ENCODE measurements at regions not wholly inside any gene's neighbourhood (a gene's known extent, or its start where the extent isn't known, plus 50 kb on each side); places are given as distances from the start of the nearest gene placed in this dataset.

DNA sequence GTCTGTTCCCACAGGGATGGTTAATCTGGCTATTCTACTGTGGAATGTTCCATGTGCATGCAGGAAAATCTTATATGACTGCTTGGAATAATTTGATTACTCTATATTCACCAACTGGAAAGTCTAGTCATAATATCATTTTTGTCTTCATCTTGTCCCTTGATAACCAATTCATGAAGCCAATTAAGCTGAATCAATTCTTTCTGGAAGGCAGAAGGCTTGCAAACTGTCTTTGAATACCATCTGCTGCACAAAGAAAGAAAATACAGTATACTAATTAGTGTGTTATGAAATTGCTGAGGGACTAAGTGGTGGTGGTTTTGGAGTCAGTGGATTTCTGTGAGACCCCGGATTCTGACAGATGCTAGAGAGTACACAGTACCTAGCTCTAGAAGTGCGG is 546.5 kb upstream of the MIS18BP1 start (continued):
- TF ChIP-seq ZNF462 (CRISPR knock-in tag; IDR thresholded peaks at IDR 0.05) (no peak), JUNB (IDR thresholded peaks at IDR 0.05; ENCODE audit: unreplicated experiment) (no peak), ZNF331 (CRISPR knock-in tag; IDR thresholded peaks at IDR 0.05; ENCODE audit: low read depth) (no peak), NANOG (IDR thresholded peaks at IDR 0.05; ENCODE audit: borderline replicate concordance) (no peak), CREB1 (CRISPR knock-in tag; IDR thresholded peaks at IDR 0.05; ENCODE audit: low read depth) (no peak)
- TF ChIP-seq, protein P1, sequence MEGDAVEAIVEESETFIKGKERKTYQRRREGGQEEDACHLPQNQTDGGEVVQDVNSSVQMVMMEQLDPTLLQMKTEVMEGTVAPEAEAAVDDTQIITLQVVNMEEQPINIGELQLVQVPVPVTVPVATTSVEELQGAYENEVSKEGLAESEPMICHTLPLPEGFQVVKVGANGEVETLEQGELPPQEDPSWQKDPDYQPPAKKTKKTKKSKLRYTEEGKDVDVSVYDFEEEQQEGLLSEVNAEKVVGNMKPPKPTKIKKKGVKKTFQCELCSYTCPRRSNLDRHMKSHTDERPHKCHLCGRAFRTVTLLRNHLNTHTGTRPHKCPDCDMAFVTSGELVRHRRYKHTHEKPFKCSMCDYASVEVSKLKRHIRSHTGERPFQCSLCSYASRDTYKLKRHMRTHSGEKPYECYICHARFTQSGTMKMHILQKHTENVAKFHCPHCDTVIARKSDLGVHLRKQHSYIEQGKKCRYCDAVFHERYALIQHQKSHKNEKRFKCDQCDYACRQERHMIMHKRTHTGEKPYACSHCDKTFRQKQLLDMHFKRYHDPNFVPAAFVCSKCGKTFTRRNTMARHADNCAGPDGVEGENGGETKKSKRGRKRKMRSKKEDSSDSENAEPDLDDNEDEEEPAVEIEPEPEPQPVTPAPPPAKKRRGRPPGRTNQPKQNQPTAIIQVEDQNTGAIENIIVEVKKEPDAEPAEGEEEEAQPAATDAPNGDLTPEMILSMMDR (conservative IDR thresholded peaks at IDR 0.05; ENCODE audit: low read depth in 2 of 2): no peak

DNA sequence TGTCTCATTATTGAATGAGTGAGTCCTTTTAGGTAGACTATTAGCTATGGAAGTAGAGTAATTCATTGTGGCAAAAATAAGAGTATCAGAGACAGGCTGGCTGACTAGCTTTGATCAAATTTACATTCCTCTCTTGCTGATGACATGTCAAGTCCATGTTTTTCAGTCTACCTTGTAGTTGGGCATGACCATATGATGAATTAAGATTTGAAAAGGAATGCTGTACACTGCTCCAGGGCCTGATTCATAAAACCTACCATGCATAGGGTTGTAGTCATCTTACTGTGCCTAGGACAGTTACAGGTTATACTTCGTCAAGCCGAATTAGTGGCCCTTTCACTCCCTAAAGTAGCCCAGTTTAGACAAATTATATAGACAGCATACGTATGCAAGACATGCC is 545.7 kb upstream of the MIS18BP1 start:
- H3K36me3 ChIP-seq (ENCODE audit: insufficient read depth): no peaks in the 10 kb centered on the region
- Mint-ChIP-seq H3K4me1 (no peaks in the 10 kb centered on the region), H3K9me3 (peaks cover 5% of the 10 kb centered on the region; the same call in 1 of the 3 replicates), H3K4me3 (no peak overlapping the region), H3K36me3 (ENCODE audit: low read depth) (peaks cover 5% of the 10 kb centered on the region; the same call in 1 of the 3 replicates), H3K27ac (no peak overlapping the region), H3K27me3 (ENCODE audit: insufficient read depth, low read depth, poor library complexity) (no peaks in the 10 kb centered on the region)
- no peak overlapping the region for H2AFZ ChIP-seq
- H3K27me3 ChIP-seq (ENCODE audit: insufficient read depth): no peaks in the 10 kb centered on the region
- DNase-seq (ENCODE audit: low spot score) (no peak), ATAC-seq (no peak)
- no peaks in the 10 kb centered on the region for H4K20me1 ChIP-seq (replicated peaks; ENCODE audit: insufficient read depth)
- H3K4me2 ChIP-seq: no peak overlapping the region
- no peaks in the 10 kb centered on the region for H3K79me2 ChIP-seq (replicated peaks; ENCODE audit: insufficient read depth)
- no peaks in the 10 kb centered on the region; the same call in 1 of the 2 replicates for H3K9me2 ChIP-seq (ENCODE audit: insufficient read depth)
- no peaks in the 10 kb centered on the region for H3K4me1 ChIP-seq (ENCODE audit: insufficient read depth)
- no peak for TF ChIP-seq ZNF462 (CRISPR knock-in tag; IDR thresholded peaks at IDR 0.05)
- H3F3A ChIP-seq (replicated peaks; ENCODE audit: low read depth): no peaks in the 10 kb centered on the region
- no peak overlapping the region for H3K27ac ChIP-seq (ENCODE audit: low read depth)
- no peak overlapping the region for H3K4me3 ChIP-seq

Data from GM23338 (cell line).